GM12891 (cell line): ENCODE measurements at regions not wholly inside any gene's neighbourhood (a gene's known extent, or its start where the extent isn't known, plus 50 kb on each side); places are given as distances from the start of the nearest gene placed in this dataset.

Source experiments
- POLR2A ChIP-seq: IDR thresholded peaks from 2 replicates; pipeline ENCODE4 v1.6.1; 2011; ENCODE audit warnings: low read depth, low read length, control low read depth
- POLR2AphosphoS5 ChIP-seq: IDR thresholded peaks from 2 replicates; pipeline ENCODE4 v1.6.1; 2011; ENCODE audit warnings: low read depth, low read length, control low read depth
- SPI1 ChIP-seq: IDR thresholded peaks from 2 replicates; pipeline ENCODE4 v1.6.1; 2011; ENCODE audit warnings: low read depth, low read length, control low read depth
- TAF1 ChIP-seq: IDR thresholded peaks from 2 replicates; pipeline ENCODE4 v1.6.1; 2011; ENCODE audit warnings: low read depth, low read length, control low read depth

- TF ChIP-seq POLR2A (no peak), POLR2AphosphoS5 (no peak), TAF1 (no peak), SPI1 (no peak)
Observed at GRCh38 chr1:58869638-58870297, 85.9 kb upstream of the JUN start.
